ENCODE measurements at regions not wholly inside any gene's neighbourhood (a gene's known extent, or its start where the extent isn't known, plus 50 kb on each side); places are given as distances from the start of the nearest gene placed in this dataset.

DNA sequence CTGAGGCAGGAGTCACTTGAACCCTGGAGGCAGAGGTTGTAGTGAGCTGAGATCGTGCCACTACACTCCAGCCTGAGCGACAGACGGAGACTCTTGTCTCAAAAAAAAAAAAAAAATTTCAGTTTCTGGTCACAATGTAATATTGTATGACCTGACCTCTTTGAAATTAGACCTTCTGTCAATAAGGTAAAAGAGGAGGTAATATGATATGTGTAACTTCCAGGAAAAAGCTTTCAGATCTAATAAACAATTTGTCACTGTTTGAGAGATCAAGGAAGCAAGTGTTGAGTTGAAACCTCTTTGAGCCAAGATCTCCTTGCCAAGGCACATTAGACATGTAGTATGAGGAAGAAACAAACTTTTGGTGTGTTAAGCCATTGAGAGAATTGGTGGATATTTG lies 101.7 kb upstream of the ATF7IP start:
- H3K9me3 ChIP-seq: peaks cover 11% of the 10 kb centered on the region
- H3K4me1 ChIP-seq: peaks cover 15% of the 10 kb centered on the region
- intact Hi-C loops (cut with DNase I): loop anchor here in 1 of 2 donors (5.0 kb wide), 1 partner anchor 99 kb away; no protein-coding TSS in a partner anchor
- no peaks in the 10 kb centered on the region for H3K27me3 ChIP-seq (ENCODE audit: insufficient read depth in 3 of 3, low read length in 2 of 3)
- H3K4me3 ChIP-seq: no peak overlapping the region
- WGBS, 3 donors: 90 to 93% (median 92%) methylated on average over 3 of the region's 3 CpGs
- ATAC-seq (no peak), DNase-seq (no peak)
- TF ChIP-seq, protein P1, sequence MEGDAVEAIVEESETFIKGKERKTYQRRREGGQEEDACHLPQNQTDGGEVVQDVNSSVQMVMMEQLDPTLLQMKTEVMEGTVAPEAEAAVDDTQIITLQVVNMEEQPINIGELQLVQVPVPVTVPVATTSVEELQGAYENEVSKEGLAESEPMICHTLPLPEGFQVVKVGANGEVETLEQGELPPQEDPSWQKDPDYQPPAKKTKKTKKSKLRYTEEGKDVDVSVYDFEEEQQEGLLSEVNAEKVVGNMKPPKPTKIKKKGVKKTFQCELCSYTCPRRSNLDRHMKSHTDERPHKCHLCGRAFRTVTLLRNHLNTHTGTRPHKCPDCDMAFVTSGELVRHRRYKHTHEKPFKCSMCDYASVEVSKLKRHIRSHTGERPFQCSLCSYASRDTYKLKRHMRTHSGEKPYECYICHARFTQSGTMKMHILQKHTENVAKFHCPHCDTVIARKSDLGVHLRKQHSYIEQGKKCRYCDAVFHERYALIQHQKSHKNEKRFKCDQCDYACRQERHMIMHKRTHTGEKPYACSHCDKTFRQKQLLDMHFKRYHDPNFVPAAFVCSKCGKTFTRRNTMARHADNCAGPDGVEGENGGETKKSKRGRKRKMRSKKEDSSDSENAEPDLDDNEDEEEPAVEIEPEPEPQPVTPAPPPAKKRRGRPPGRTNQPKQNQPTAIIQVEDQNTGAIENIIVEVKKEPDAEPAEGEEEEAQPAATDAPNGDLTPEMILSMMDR (IDR thresholded peaks at IDR 0.05): no peak
- no peaks in the 10 kb centered on the region for H3K36me3 ChIP-seq (ENCODE audit: insufficient read depth in 1 of 2, low read depth in 1 of 2)
- no peak overlapping the region for H3K27ac ChIP-seq

DNA sequence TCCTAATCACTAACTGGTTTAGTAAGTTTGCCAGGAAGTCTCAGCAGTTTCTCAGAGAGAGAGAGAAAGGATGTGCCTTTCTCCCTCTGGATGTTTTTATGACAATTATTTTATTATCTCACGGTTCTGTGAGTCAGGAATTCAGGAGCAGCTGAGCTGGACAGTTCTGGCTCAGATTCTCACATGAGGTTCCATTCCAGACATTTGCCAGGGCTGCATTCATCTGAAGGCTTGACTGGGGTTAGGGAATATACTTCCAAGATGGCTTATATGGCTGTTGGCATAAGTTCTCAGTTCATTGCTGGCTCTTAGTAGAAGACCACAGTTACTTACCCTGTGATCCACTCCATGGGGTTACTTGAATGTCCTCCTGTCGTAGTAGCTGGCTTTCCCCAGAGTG lies 101.2 kb upstream of the ATF7IP start:
- Histone ChIP-seq H3K4me3 (no peak overlapping the region), H3K36me3 (ENCODE audit: insufficient read depth in 1 of 2, low read depth in 1 of 2) (no peaks in the 10 kb centered on the region), H3K27ac (no peak overlapping the region), H3K9me3 (peaks cover 11% of the 10 kb centered on the region), H3K27me3 (ENCODE audit: insufficient read depth in 3 of 3, low read length in 2 of 3) (no peaks in the 10 kb centered on the region), H3K4me1 (peaks cover 15% of the 10 kb centered on the region)
- no peak for ATAC-seq
- intact Hi-C loops (cut with DNase I): loop anchor here in 1 of 2 donors (5.0 kb wide), 1 partner anchor 98 kb away; no protein-coding TSS in a partner anchor
- WGBS, 3 donors: 40 to 63% (median 61%) methylated on average over 2 of the region's 2 CpGs
- no peak for DNase-seq
- TF ChIP-seq, protein P1 (IDR thresholded peaks at IDR 0.05): no peak

DNA sequence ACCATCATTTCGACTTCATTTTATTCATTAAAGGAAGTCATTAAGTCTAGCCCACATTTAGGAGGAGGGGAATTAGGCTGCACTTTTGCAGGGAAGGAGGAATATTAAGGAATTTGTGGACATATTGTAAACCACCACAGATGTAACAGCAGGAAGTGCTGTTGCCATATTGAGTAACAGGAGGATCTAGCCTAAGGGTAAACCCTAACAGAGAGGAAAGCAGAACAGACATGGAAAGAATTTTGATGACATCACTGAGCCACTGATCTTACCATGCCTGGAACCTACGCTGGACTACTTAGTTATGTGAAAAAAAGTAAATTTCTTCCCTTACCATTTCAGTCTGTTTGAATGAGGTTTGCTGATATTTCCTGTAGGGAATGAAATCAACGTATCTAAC lies 100.7 kb upstream of the ATF7IP start:
- DNase-seq (no peak), ATAC-seq (no peak)
- TF ChIP-seq, protein P1 (IDR thresholded peaks at IDR 0.05): no peak
- Histone ChIP-seq H3K4me3 (no peak overlapping the region), H3K4me1 (peaks cover 12% of the 10 kb centered on the region), H3K27me3 (ENCODE audit: insufficient read depth in 3 of 3, low read length in 2 of 3) (no peaks in the 10 kb centered on the region), H3K27ac (no peak overlapping the region), H3K9me3 (peaks cover 11% of the 10 kb centered on the region), H3K36me3 (ENCODE audit: insufficient read depth in 1 of 2, low read depth in 1 of 2) (no peaks in the 10 kb centered on the region)
- WGBS, 3 donors: 82 to 88% (median 87%) methylated on average over 3 of the region's 3 CpGs
- intact Hi-C loops (cut with DNase I): loop anchor here in 1 of 2 donors (5.0 kb wide), 1 partner anchor 98 kb away; no protein-coding TSS in a partner anchor

DNA sequence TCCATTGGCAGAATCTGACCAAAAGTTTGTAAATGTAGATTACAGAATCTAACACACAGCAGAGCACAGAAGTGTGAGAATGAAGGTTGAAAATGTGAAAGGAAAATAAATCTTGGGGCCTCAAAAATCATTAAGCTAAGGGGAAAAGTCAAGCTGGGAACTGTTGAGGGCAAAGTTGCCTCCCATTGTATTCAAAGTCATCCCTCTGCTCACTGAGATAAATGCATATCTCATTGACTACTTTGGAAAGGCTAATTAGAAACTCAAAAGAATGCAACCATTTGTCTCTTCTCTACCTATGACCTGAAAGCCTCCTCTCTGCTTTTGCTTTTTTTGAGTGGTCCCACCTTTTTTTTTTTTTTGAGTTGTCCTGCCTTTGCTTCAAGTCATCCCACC lies 97.4 kb upstream of the ATF7IP start:
- no peak overlapping the region for H3K4me3 ChIP-seq
- no peaks in the 10 kb centered on the region for H3K36me3 ChIP-seq (ENCODE audit: insufficient read depth in 1 of 2, low read depth in 1 of 2)
- no peaks in the 10 kb centered on the region for H3K4me1 ChIP-seq
- DNase-seq: no peak
- H3K9me3 ChIP-seq: peaks cover 11% of the 10 kb centered on the region
- ATAC-seq: no peak
- no peaks in the 10 kb centered on the region for H3K27me3 ChIP-seq (ENCODE audit: insufficient read depth in 3 of 3, low read length in 2 of 3)
- H3K27ac ChIP-seq: no peak overlapping the region
- intact Hi-C loops (cut with DNase I): no loop called here
- TF ChIP-seq, protein P1 (IDR thresholded peaks at IDR 0.05): no peak

DNA sequence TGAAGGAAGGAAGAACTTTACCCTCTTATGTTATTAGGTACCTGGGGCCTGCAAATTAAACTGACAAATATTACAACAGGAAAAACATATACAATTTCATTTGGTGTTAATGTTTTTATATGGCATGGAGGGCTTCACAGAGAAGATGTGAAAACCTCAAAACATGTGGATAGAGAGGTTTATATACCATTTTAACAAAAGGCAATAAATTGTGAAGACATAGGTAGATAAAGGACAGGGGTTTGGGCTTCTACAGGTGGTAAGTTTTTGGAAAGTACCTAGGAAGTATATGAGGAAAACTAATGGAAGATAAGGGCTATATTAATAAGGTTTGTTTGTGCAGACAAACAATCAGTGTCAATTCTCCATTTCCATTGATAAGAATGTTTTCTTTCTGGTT lies 95.1 kb upstream of the ATF7IP start:
- TF ChIP-seq, protein P1 (IDR thresholded peaks at IDR 0.05): no peak
- Histone ChIP-seq H3K4me3 (no peak overlapping the region), H3K36me3 (ENCODE audit: insufficient read depth in 1 of 2, low read depth in 1 of 2) (no peaks in the 10 kb centered on the region), H3K4me1 (no peaks in the 10 kb centered on the region), H3K27ac (no peak overlapping the region), H3K27me3 (ENCODE audit: insufficient read depth in 3 of 3, low read length in 2 of 3) (no peaks in the 10 kb centered on the region), H3K9me3 (no peaks in the 10 kb centered on the region)
- ATAC-seq (no peak), DNase-seq (no peak)
- intact Hi-C loops (cut with DNase I): no loop called here
